ENCODE measurements at regions not wholly inside any gene's neighbourhood (a gene's known extent, or its start where the extent isn't known, plus 50 kb on each side); places are given as distances from the start of the nearest gene placed in this dataset.

GRCh38 chr5:67842806-67843205, 372.8 kb upstream of the PIK3R1 start:
- TF ChIP-seq, protein P1, sequence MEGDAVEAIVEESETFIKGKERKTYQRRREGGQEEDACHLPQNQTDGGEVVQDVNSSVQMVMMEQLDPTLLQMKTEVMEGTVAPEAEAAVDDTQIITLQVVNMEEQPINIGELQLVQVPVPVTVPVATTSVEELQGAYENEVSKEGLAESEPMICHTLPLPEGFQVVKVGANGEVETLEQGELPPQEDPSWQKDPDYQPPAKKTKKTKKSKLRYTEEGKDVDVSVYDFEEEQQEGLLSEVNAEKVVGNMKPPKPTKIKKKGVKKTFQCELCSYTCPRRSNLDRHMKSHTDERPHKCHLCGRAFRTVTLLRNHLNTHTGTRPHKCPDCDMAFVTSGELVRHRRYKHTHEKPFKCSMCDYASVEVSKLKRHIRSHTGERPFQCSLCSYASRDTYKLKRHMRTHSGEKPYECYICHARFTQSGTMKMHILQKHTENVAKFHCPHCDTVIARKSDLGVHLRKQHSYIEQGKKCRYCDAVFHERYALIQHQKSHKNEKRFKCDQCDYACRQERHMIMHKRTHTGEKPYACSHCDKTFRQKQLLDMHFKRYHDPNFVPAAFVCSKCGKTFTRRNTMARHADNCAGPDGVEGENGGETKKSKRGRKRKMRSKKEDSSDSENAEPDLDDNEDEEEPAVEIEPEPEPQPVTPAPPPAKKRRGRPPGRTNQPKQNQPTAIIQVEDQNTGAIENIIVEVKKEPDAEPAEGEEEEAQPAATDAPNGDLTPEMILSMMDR (IDR thresholded peaks at IDR 0.05) = peak; percentile 35
- no peak for TF ChIP-seq EZH2phosphoT487 (IDR thresholded peaks at IDR 0.05)

Measured in neural progenitor cell (in vitro differentiated cells).